Keratinocyte (primary cell): ENCODE measurements at regions not wholly inside any gene's neighbourhood (a gene's known extent, or its start where the extent isn't known, plus 50 kb on each side); places are given as distances from the start of the nearest gene placed in this dataset.

Source experiments
- EZH2 ChIP-seq: IDR thresholded peaks from one replicate; pipeline ENCODE4 v1.6.1; 2012; ENCODE audit warnings: inconsistent platforms, mild to moderate bottlenecking, low read length, moderate library complexity
- TF ChIP-seq, protein P1 (sequence below), 3 experiments: IDR thresholded peaks in 1 of 3; conservative IDR thresholded peaks in 1 of 3; optimal IDR thresholded peaks in 1 of 3; 2 replicates in 2 of 3; 3 replicates in 1 of 3; pipeline versions ENCODE3 to v1.5.1; 2011; ENCODE audit warnings: low read length in 3 of 3, mild to moderate bottlenecking in 3 of 3, moderate library complexity in 2 of 3, control low read depth in 1 of 3, inconsistent platforms in 1 of 3; ENCODE audit not compliant: insufficient read depth in 2 of 3; ENCODE audit errors: extremely low read depth in 1 of 3

DNA sequence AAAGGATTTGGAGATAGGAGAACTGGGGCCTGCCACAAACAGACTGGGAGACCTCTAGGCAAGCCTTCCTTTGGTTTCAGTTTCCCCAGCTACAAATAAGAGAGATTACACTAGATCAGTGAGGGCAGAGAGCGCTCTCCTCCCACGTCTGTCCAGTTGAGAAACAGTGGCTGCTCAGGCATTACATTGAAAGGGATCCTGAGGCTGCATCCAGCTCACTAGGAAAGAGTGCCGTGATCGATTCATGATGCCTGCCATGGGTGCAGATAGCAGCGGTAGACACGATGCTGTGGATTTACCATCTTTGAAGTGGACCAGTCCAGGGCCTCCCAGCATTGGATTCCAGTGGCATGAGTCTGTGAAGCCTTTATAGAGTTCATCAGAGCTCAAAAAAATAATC, 62.6 kb downstream of the EN1 start:
- TF ChIP-seq, protein P1, sequence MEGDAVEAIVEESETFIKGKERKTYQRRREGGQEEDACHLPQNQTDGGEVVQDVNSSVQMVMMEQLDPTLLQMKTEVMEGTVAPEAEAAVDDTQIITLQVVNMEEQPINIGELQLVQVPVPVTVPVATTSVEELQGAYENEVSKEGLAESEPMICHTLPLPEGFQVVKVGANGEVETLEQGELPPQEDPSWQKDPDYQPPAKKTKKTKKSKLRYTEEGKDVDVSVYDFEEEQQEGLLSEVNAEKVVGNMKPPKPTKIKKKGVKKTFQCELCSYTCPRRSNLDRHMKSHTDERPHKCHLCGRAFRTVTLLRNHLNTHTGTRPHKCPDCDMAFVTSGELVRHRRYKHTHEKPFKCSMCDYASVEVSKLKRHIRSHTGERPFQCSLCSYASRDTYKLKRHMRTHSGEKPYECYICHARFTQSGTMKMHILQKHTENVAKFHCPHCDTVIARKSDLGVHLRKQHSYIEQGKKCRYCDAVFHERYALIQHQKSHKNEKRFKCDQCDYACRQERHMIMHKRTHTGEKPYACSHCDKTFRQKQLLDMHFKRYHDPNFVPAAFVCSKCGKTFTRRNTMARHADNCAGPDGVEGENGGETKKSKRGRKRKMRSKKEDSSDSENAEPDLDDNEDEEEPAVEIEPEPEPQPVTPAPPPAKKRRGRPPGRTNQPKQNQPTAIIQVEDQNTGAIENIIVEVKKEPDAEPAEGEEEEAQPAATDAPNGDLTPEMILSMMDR (optimal IDR thresholded peaks at IDR 0.05 in 1 of 3, IDR thresholded peaks at IDR 0.05 in 1 of 3, conservative IDR thresholded peaks at IDR 0.05 in 1 of 3; ENCODE audit: extremely low read depth in 1 of 3, insufficient read depth in 2 of 3, low read length in 3 of 3), result no peak
- TF ChIP-seq EZH2, result no peak
